ENCODE measurements at regions not wholly inside any gene's neighbourhood (a gene's known extent, or its start where the extent isn't known, plus 50 kb on each side); places are given as distances from the start of the nearest gene placed in this dataset.
"Not testable (repeated sequence)": the region's sequence is repeated elsewhere in the genome, so short reads cannot be mapped to it uniquely, and the experiment has no call there.

GRCh38 chr1:88595355-88596002 is 88.6 kb upstream of the PKN2 start:
- Mint-ChIP-seq H3K9me3 (ENCODE audit: low read depth) (peaks cover 3% of the 10 kb centered on the region), H3K36me3 (ENCODE audit: low read depth) (no peaks in the 10 kb centered on the region), H3K27ac (no peak overlapping the region), H3K4me3 (no peak overlapping the region), H3K4me1 (peaks cover 4% of the 10 kb centered on the region), H3K27me3 (peaks cover 3% of the 10 kb centered on the region)
- DNase-seq (no peak), ATAC-seq (peak; percentile 63)
- intact Hi-C loops (cut with DNase I, micrococcal nuclease), result loop anchor here in 1 of 2 experiments (1.0 kb wide), 1 partner anchor 415 kb away; no protein-coding TSS in a partner anchor
- ChIA-PET POLR2A (no interaction called here), CTCF (interaction anchor here (1.2 to 2.7 kb wide), 3 partner anchors 15 to 415 kb away, joined by 3 to 7 read pairs (median 4); no protein-coding TSS in a partner anchor)

DNA sequence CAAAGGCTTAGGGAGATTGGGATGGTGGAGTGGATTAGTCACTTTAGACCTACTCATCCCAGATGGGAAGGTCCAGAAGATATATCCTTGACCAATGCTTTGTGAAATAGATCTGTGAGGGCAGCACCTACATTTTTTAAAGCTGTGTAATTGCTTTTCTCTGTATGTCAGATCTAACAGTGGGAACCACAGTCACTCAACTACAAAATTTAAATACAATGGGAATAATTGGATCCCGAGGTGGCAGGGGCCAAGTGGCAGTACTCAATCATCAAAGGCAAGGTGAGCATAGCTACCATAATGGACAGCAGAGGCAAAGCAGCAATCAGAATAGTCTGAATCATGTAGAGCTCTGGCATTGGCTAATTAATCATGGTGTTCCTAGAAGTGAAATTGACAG is 86.1 kb upstream of the PKN2 start:
- H3K27me3 Mint-ChIP-seq; H3K9me3 Mint-ChIP-seq (ENCODE audit: low read depth); H3K4me1 Mint-ChIP-seq; H3K4me3 Mint-ChIP-seq; H3K27ac Mint-ChIP-seq; intact Hi-C loops (cut with DNase I, micrococcal nuclease); ATAC-seq; POLR2A ChIA-PET; DNase-seq; H3K36me3 Mint-ChIP-seq (ENCODE audit: low read depth): not testable (repeated sequence)
- CTCF ChIA-PET, result interaction anchor here (0.6 to 1.2 kb wide), 2 partner anchors 376 to 417 kb away, joined by 3 read pairs; no protein-coding TSS in a partner anchor

DNA sequence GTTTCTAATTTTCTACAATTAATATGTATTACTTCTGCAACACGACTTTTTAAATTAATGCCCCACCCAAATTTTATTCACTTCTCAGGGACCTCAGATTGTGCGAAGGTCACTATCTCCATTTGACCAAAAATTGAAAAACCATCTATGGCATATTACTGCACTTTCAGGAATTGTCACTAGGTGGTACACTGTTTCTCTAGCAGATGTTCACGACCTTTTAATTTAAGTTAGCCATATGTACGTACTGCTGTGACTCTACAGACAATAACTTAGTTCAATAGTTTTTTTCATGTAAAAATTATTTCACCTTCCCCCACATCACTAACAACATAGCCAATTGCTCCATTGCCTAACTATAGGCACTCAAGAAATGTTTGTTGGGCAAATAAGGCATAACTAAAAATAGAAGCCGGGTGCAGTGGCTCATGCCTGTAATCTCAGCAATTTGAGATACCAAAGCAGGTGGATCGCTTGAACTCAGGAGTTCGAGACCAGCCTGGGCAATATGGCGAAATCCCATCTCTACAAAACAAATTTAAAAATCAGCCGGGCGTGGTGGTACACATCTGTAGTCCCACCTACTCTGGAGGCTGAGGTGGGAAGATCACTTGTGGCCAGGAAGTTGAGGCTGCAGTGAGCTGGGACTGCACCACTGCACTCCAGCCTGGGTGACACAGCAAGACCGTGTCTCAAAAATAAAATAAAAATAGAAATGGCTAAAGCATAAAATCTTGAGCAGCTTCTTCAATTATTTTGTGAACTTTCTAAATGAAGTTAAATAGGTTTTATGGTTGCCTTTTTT is 75.7 kb upstream of the PKN2 start:
- CTCF ChIA-PET, result interaction anchor here (1.2 kb wide), 1 partner anchor 189 kb away, joined by 3 read pairs; no protein-coding TSS in a partner anchor
- Mint-ChIP-seq H3K4me1 (peaks cover 3% of the 10 kb centered on the region), H3K36me3 (ENCODE audit: low read depth) (no peaks in the 10 kb centered on the region)

GRCh38 chr1:88609051-88609450 is 75.0 kb upstream of the PKN2 start:
- intact Hi-C loops (cut with DNase I, micrococcal nuclease), result loop anchor here (2.0 to 5.0 kb wide), 2 partner anchors 268 kb away; no protein-coding TSS in a partner anchor
- Mint-ChIP-seq H3K36me3 (ENCODE audit: low read depth) (no peaks in the 10 kb centered on the region), H3K9me3 (ENCODE audit: low read depth) (no peaks in the 10 kb centered on the region), H3K27ac (no peak overlapping the region), H3K4me1 (peaks cover 3% of the 10 kb centered on the region), H3K4me3 (no peak overlapping the region), H3K27me3 (peaks cover 5% of the 10 kb centered on the region)
- CTCF ChIA-PET, result interaction anchor here (0.7 to 1.2 kb wide), 2 partner anchors 190 to 267 kb away, joined by 3 read pairs; no protein-coding TSS in a partner anchor
- ATAC-seq (no peak), DNase-seq (no peak)
- POLR2A ChIA-PET, result no interaction called here

More for the DNA sequence above, 75.7 kb upstream of the PKN2 start:
- Mint-ChIP-seq H3K9me3 (ENCODE audit: low read depth) (no peaks in the 10 kb centered on the region), H3K27ac (no peak overlapping the region), H3K4me3 (no peak overlapping the region), H3K27me3 (peaks cover 5% of the 10 kb centered on the region)
- POLR2A ChIA-PET, result no interaction called here
- intact Hi-C loops (cut with DNase I, micrococcal nuclease), result loop anchor here (2.0 to 5.0 kb wide), 2 partner anchors 268 to 269 kb away; no protein-coding TSS in a partner anchor
- DNase-seq (no peak), ATAC-seq (peak; percentile 64)

DNA sequence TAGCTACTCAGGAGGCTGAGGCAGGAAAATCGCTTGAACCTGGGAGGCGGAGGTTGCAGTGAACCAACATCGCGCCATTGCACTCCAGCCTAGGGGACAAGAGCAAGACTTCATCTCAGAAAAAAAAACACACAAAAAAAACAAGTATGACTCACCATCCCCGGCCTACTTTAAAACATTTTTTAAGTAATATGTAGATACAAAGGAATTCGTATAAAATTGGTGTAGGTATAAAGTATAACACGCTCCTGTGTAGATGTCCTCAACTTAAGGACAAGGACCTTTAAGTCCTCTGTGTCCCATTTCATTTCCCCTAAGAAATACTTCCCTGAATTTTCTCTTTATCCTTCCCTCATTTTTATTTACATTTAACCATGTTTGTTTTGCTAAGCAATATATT is 73.4 kb upstream of the PKN2 start:
- Mint-ChIP-seq H3K4me1 (peaks cover 3% of the 10 kb centered on the region), H3K4me3 (no peak overlapping the region), H3K27ac (no peak overlapping the region), H3K9me3 (ENCODE audit: low read depth) (no peaks in the 10 kb centered on the region), H3K27me3 (peaks cover 6% of the 10 kb centered on the region), H3K36me3 (ENCODE audit: low read depth) (no peaks in the 10 kb centered on the region)
- intact Hi-C loops (cut with DNase I, micrococcal nuclease), result no loop called here
- ChIA-PET POLR2A (no interaction called here), CTCF (no interaction called here)
- DNase-seq (no peak), ATAC-seq (no peak)

- CTCF ChIA-PET, result no interaction called here
These were observed 71.8 kb upstream of the PKN2 start for GRCh38 chr1:88612292-88612691.

DNA sequence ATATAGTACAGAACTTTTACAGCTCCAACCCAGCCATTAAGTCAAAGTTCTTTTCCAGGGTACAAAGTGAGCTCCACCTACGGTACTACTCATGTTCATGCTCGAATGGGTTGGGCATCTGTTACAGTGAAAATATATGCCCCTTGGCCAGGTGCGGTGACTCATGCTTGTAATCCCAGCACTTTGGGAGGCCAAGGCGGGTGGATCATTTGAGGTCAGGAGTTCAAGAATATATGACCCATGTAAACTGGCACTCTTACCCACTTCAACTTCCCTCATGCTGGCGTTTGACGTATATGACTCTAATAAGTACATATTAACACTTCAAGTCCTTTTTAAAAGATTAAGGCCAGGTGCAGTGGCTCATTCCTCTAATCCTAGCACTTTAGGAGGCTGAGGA is 71.3 kb upstream of the PKN2 start:
- H3K4me1 Mint-ChIP-seq, result peaks cover 3% of the 10 kb centered on the region
- POLR2A ChIA-PET, result no interaction called here

More at GRCh38 chr1:88612292-88612691, 71.8 kb upstream of the PKN2 start:
- POLR2A ChIA-PET, result no interaction called here
- Mint-ChIP-seq H3K4me1 (peaks cover 3% of the 10 kb centered on the region), H3K4me3 (no peak overlapping the region), H3K36me3 (ENCODE audit: low read depth) (no peaks in the 10 kb centered on the region), H3K27me3 (peaks cover 5% of the 10 kb centered on the region), H3K27ac (no peak overlapping the region), H3K9me3 (ENCODE audit: low read depth) (peaks cover 2% of the 10 kb centered on the region)
- ATAC-seq (no peak), DNase-seq (no peak)
- intact Hi-C loops (cut with DNase I, micrococcal nuclease), result no loop called here

GRCh38 chr1:88618331-88618730 is 65.7 kb upstream of the PKN2 start:
- Mint-ChIP-seq H3K9me3 (ENCODE audit: low read depth) (peaks cover 24% of the 10 kb centered on the region), H3K36me3 (ENCODE audit: low read depth) (peaks cover 2% of the 10 kb centered on the region), H3K4me1 (no peaks in the 10 kb centered on the region), H3K27ac (no peak overlapping the region), H3K27me3 (peaks cover 6% of the 10 kb centered on the region), H3K4me3 (no peak overlapping the region)
- CTCF ChIA-PET, result no interaction called here
- intact Hi-C loops (cut with DNase I, micrococcal nuclease), result no loop called here
- DNase-seq (no peak), ATAC-seq (no peak)
- POLR2A ChIA-PET, result no interaction called here

More for the DNA sequence above, 71.3 kb upstream of the PKN2 start:
- Mint-ChIP-seq H3K36me3 (ENCODE audit: low read depth) (no peaks in the 10 kb centered on the region), H3K4me3 (no peak overlapping the region), H3K9me3 (ENCODE audit: low read depth) (peaks cover 6% of the 10 kb centered on the region), H3K27me3 (peaks cover 5% of the 10 kb centered on the region), H3K27ac (no peak overlapping the region)
- CTCF ChIA-PET, result no interaction called here
- no peak for DNase-seq
- intact Hi-C loops (cut with DNase I, micrococcal nuclease), result no loop called here
- ATAC-seq, result no peak

GRCh38 chr1:88623101-88623500 is 61.0 kb upstream of the PKN2 start:
- DNase-seq; intact Hi-C loops (cut with DNase I, micrococcal nuclease); H3K4me1 Mint-ChIP-seq; ATAC-seq; H3K27ac Mint-ChIP-seq; H3K36me3 Mint-ChIP-seq (ENCODE audit: low read depth); H3K4me3 Mint-ChIP-seq; POLR2A ChIA-PET; H3K27me3 Mint-ChIP-seq: not testable (repeated sequence)
- peaks cover 16% of the 10 kb centered on the region for H3K9me3 Mint-ChIP-seq (ENCODE audit: low read depth)
- CTCF ChIA-PET, result interaction anchor here (0.6 kb wide), 1 partner anchor 24 kb away, joined by 3 read pairs; no protein-coding TSS in a partner anchor

Measured in activated CD4-positive, alpha-beta T cell treated with anti-CD3 and anti-CD28 coated beads for 36 hours (primary cell).